RWPE1 (cell line): ENCODE measurements at regions not wholly inside any gene's neighbourhood (a gene's known extent, or its start where the extent isn't known, plus 50 kb on each side); places are given as distances from the start of the nearest gene placed in this dataset.

Source experiments
- CTCF ChIA-PET: fragments of 350-600 bp; sonication (Branson Sonifier 250); formaldehyde crosslinking; extraction: SDS; loops from one replicate; lab custom pipeline; 2021; lab: Yijun Ruan, JAX
- POLR2A ChIA-PET: fragments of 400-600 bp; formaldehyde crosslinking; extraction: SDS; loops from one replicate; lab custom pipeline; 2020; ENCODE audit warnings: antibody characterized with exemption; ENCODE audit not compliant: low non-redundant PET; lab: Yijun Ruan, JAX
- DNase-seq: peaks from one replicate; pipeline ENCODE4 v3.0.0; 2012; ENCODE audit warnings: low spot score
- H3K27ac ChIP-seq: fragments of 450-650 bp; 2 replicates; pipeline ENCODE4 v1.5.1; 2017
- TF ChIP-seq, protein P1 (sequence below): fragments of 450-650 bp; conservative IDR thresholded peaks from 2 replicates; pipeline ENCODE4 v1.5.1; 2017; ENCODE audit warnings: low read depth, mild to moderate bottlenecking

DNA sequence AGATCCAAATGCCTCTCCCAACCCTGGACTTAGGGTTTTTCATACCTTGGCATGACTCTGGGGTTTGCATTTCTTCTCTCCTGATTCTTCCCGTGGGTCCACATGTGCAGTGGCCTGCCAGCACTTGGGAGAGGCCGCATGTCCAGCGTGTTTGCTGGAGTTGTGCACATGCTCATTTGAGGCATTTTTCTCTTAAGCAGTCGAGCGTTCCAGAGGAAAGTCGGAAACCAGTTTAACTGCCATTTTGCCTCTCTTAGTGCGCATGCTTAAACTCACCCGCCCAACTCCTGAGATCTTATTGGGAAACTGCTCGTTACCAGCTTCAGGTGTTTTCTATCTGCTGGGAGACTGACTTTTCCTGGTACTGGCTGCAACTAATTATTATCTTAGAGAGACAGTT, 888.4 kb upstream of the PHF14 start:
- TF ChIP-seq, protein P1, sequence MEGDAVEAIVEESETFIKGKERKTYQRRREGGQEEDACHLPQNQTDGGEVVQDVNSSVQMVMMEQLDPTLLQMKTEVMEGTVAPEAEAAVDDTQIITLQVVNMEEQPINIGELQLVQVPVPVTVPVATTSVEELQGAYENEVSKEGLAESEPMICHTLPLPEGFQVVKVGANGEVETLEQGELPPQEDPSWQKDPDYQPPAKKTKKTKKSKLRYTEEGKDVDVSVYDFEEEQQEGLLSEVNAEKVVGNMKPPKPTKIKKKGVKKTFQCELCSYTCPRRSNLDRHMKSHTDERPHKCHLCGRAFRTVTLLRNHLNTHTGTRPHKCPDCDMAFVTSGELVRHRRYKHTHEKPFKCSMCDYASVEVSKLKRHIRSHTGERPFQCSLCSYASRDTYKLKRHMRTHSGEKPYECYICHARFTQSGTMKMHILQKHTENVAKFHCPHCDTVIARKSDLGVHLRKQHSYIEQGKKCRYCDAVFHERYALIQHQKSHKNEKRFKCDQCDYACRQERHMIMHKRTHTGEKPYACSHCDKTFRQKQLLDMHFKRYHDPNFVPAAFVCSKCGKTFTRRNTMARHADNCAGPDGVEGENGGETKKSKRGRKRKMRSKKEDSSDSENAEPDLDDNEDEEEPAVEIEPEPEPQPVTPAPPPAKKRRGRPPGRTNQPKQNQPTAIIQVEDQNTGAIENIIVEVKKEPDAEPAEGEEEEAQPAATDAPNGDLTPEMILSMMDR, result no peak
- ChIA-PET CTCF (no interaction called here), POLR2A (no interaction called here)
- no peak for DNase-seq
- no peak overlapping the region for H3K27ac ChIP-seq

DNA sequence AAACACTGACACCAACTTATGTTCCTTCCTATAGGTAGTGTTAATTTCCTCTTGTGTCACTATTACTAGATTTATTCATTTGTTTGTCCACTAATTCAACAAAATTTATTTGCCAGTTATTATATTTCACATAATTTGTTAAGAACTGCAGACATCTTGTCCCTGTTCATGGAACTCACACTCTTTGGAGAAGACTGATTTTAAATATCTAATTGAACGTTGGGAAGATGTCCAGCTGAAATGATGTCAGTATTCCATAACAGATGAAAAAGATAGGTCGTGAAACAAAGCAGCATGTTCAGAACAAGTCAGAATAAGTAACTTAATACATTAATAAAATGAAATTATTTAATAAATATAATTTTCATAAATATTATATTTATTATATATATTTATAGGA, 873.1 kb upstream of the PHF14 start:
- ChIA-PET CTCF (no interaction called here), POLR2A (no interaction called here)
- TF ChIP-seq, protein P1, result no peak
- no peak overlapping the region for H3K27ac ChIP-seq
- no peak for DNase-seq

DNA sequence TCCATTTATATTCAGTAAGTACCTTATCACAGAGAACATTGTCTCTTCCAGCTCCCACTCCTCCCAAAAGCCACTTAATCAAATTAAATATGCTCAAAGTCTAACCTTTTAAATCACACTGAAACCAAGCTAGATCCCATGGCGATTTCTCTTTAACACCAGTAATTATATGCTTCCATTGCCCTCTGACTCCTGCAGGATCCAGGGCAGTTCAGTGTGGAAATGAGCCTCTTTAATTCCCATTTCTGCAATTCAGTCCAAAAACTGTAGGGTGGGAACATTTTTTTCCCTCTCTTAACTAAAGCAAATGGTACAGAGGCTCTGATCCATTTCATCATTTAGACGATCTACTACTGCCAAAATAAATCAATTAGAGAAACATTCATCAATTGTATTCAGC, 872.3 kb upstream of the PHF14 start:
- POLR2A ChIA-PET, result no interaction called here
- no peak overlapping the region for H3K27ac ChIP-seq

DNA sequence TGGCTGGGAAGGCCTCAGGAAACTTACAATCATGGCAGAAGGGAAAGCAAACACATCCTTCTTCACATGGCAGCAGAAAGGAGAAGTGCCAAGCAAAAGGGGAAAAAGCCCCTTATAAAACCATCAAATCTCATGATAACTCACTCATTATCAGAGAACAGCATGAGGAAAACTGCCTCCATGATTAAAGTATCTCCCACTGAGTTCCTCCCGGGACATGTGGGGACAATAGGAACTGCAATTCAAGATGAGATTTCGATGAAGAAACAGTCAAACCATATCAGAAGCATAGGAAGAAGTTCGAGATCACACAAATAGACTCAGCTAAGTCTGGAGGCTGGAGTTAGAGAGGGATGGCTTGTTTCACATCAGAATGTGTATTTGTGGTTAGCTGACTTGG, 869.4 kb upstream of the PHF14 start:
- TF ChIP-seq, protein P1, result no peak
- POLR2A ChIA-PET, result no interaction called here
- CTCF ChIA-PET, result no interaction called here
- no peak overlapping the region for H3K27ac ChIP-seq
- no peak for DNase-seq

More for the DNA sequence above, 872.3 kb upstream of the PHF14 start:
- DNase-seq, result no peak
- TF ChIP-seq, protein P1, result no peak
- CTCF ChIA-PET, result no interaction called here

DNA sequence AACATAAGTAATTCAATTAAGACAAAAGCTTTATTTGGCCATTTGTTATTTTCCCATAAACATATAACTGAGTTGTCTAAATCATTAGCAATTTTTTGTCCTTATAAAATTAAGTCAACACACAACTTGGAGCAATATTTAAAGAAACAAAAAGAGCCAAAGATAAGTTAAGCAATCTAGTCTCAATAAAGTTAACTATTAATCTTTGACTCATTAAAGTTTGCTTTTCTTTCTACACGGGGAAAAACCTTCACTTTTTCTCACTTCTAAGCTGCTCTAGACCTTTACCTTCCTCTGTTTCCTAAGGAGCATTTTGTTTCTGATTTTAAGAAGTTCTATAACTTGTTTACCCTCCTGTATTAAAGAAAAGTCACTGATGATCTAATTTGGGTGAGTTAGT, 867.1 kb upstream of the PHF14 start:
- ChIA-PET CTCF (no interaction called here), POLR2A (no interaction called here)
- no peak for DNase-seq
- H3K27ac ChIP-seq, result no peak overlapping the region
- TF ChIP-seq, protein P1, result no peak

DNA sequence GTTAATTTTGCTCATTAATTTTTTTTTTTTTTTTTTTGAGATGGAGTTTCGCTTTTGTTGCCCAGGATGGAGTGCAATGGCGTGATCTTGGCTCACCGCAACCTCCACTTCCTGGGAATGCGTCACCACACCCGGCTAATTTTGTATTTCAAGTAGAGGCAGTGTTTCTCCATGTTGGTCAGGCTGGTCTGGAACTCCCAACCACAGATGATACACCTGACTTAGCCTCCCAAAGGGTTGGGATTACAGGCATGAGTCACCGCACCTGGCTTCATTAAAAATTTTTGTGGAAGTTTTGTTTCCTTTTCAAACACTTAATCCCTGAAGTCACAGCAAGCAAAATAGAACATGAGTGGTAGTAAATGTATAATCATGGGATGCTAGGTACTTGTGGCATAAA, 857.2 kb upstream of the PHF14 start:
- TF ChIP-seq, protein P1, result no peak
- CTCF ChIA-PET, result no interaction called here
- POLR2A ChIA-PET, result no interaction called here
- H3K27ac ChIP-seq, result no peak overlapping the region
- DNase-seq, result no peak

DNA sequence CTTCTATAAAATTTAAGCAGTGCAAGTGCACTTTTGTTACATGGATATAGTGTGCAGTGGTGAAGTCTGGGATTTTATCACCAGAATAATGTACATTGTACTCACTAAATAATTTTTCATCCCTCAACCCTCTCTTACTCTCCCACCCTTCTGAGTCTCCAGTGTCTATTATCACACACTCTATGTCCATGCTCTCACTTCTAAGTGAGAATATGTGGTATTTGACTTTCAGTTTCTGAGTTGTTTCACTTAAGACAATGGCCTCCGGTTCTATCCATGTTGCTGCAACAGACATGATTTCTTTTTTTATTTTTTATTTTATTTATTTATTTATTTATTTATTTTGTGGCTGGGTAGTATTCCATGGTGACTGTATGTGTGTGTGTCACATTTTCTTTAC, 855.9 kb upstream of the PHF14 start:
- ChIA-PET POLR2A (no interaction called here), CTCF (no interaction called here)
- DNase-seq, result no peak
- H3K27ac ChIP-seq, result no peak overlapping the region
- TF ChIP-seq, protein P1, result no peak
